Retinal pigment epithelial cell (primary cell): ENCODE measurements at regions not wholly inside any gene's neighbourhood (a gene's known extent, or its start where the extent isn't known, plus 50 kb on each side); places are given as distances from the start of the nearest gene placed in this dataset.

Experiments used
- DNase-seq: peaks from one replicate; pipeline ENCODE4 v3.0.0-alpha.2; 2010; ENCODE audit warnings: low read depth
- H3K4me3 ChIP-seq: 2 replicates; pipeline ENCODE4 v1.5.1; 2011; ENCODE audit warnings: mild to moderate bottlenecking, low read length, control low read depth, moderate library complexity
- TF ChIP-seq, protein P1 (sequence below): conservative IDR thresholded peaks from 2 replicates; pipeline ENCODE4 v1.5.1; 2011; ENCODE audit warnings: low read depth, low read length, control low read depth, inconsistent platforms

DNA sequence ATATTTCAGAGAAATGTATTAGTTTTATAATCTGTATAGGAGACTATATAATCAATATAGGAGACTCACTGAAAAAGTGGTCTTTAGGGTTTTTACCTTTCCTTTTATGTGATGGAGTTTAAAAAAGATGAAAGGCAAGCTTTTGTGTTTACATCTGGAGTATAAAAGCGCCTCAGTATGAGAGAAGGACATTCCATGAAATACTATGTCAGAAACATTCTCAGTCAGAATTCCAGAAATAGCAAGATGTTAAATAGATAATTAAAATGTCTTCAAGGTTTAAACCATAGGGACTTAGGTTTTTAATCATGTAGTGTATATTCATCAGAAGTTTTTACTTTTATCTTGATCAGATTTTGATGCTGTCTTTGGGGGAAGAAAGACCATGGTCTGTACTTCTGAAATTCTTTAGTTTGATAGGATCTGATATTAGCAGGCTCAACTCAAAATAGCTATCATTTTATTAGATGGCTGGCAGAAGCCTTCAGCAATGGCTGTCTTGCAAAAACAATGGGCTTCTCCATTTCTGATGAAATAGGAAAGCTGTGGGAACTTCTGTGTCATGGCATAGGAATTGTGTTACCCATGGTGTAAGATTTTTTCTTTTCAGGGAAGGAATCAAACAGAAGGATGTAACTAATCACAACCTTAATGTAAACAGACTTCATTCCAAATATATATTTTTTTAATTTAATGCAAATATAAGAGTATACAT, 209.6 kb upstream of the PLSCR5 start:
- TF ChIP-seq, protein P1, sequence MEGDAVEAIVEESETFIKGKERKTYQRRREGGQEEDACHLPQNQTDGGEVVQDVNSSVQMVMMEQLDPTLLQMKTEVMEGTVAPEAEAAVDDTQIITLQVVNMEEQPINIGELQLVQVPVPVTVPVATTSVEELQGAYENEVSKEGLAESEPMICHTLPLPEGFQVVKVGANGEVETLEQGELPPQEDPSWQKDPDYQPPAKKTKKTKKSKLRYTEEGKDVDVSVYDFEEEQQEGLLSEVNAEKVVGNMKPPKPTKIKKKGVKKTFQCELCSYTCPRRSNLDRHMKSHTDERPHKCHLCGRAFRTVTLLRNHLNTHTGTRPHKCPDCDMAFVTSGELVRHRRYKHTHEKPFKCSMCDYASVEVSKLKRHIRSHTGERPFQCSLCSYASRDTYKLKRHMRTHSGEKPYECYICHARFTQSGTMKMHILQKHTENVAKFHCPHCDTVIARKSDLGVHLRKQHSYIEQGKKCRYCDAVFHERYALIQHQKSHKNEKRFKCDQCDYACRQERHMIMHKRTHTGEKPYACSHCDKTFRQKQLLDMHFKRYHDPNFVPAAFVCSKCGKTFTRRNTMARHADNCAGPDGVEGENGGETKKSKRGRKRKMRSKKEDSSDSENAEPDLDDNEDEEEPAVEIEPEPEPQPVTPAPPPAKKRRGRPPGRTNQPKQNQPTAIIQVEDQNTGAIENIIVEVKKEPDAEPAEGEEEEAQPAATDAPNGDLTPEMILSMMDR = no peak
- no peak overlapping the region for H3K4me3 ChIP-seq
- no peak for DNase-seq

DNA sequence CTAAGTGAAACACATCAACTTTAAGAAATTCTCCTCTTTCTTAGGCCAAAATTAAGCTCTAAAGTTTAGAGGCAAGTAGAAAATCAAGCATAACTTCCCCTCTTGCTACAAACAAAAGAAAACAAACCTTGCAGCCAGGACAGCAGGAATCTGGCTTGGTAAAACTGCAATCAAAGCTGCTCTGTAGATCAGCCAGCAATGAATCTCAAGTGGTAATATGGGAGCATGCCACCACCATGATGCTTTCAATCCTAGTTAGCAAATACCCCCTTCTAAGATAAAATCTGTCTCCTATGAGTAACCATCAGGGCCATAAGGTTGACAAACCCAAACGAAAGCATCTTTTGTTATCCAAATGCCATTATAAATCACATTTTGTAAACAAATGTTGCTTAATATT, 208.3 kb upstream of the PLSCR5 start:
- DNase-seq = no peak
- TF ChIP-seq, protein P1 = no peak

DNA sequence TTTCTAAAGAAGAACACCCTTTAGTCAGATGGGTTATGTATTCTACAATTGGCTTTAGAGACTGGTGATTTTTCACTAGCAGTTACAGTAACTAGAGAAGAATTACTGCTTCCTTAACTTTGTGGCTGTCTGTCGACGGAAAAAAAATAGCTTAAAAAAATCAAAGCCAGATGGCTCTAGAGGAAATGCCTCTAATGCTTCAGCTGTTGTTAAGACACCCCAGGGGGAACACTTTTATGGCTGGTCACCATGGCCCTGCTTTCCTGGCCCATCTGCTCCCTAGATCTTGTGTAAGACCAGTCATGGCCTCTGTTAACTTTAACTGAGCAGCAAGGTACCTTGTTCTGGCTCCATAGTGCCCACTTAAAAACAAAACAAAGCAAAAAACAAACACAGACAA, 198.6 kb upstream of the PLSCR5 start:
- no peak overlapping the region for H3K4me3 ChIP-seq
- TF ChIP-seq, protein P1 = no peak
- DNase-seq = no peak

More for the DNA sequence above, 208.3 kb upstream of the PLSCR5 start:
- no peak overlapping the region for H3K4me3 ChIP-seq

DNA sequence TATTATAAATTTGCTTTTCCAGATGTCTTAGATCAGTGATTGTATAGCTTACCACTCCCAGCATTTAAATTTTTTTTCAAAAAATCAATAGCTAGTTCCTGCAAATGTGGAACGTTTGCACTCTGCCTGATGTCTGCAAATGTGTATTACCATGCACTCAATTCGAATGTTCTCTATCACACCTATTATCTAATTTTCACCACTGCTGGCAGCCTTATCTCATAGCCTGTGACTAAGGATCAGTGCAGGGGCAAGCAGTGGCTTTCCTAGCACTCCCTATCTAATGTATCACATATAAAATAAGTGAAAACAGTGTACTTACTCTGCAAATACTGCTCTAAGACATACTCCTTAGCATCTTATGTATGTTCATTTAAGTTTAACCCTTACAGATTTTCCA, 196.3 kb upstream of the PLSCR5 start:
- TF ChIP-seq, protein P1 = no peak
- DNase-seq = no peak
- no peak overlapping the region for H3K4me3 ChIP-seq

DNA sequence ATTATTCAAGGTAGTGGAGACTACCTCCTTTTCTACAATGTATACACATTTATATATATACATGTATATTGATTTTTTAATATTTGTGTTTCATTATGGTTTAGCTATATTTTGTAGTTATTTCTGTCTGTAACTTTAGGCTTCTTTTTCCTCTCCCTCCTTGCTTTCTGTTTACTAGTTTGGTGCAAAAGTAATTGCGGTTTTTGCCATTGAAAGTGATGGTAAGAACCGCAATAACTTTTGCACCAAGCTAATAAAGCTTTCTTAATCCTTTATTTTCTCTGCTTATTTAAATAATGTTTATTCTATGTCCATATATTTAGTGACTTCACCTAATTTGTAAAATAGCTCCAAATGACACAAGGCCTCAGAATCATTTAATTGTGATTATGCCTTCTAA, 195.3 kb upstream of the PLSCR5 start:
- DNase-seq = no peak
- TF ChIP-seq, protein P1 = no peak

DNA sequence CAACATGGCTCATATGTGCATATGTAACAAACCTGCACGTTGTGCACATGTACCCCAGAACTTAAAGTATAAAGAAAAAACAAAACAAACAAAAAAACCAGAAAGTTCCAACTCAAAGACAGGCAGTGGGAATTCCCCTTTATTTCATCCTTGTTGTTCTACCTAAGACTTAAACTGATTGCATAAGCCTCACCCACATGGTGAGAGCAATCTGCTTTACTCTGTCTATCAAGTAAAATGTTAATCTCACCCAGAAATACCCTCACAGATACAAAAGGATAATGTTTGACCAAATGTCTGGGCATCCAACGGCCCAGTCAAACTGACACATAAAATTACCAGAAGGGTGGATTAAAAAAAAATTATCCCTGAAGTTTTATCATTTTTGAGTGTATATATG, 190.9 kb upstream of the PLSCR5 start:
- DNase-seq = no peak
- no peak overlapping the region for H3K4me3 ChIP-seq
- TF ChIP-seq, protein P1 = no peak

More for the DNA sequence above, 195.3 kb upstream of the PLSCR5 start:
- H3K4me3 ChIP-seq = no peak overlapping the region

DNA sequence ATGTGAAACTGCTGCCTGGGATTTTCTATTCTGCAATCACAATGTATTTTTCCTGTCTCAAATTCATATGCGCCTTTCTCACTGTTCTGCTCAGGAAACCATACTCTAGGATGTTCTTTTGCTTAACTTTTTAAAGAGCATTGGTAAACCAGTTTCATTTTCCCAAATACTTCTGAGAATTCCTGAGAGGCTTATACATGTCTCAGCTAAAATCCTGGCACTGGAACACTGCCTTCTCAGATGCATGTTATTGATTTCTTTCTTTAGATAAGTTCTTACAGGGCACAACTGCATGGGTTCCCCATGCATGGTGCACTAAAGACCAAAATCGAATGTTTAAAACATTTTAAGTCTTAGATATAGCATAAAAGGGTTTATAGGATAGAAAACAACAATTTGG, 178.3 kb upstream of the PLSCR5 start:
- no peak overlapping the region for H3K4me3 ChIP-seq
- DNase-seq = peak; percentile 32
- TF ChIP-seq, protein P1 = no peak
